ENCODE measurements at regions not wholly inside any gene's neighbourhood (a gene's known extent, or its start where the extent isn't known, plus 50 kb on each side); places are given as distances from the start of the nearest gene placed in this dataset.

DNA sequence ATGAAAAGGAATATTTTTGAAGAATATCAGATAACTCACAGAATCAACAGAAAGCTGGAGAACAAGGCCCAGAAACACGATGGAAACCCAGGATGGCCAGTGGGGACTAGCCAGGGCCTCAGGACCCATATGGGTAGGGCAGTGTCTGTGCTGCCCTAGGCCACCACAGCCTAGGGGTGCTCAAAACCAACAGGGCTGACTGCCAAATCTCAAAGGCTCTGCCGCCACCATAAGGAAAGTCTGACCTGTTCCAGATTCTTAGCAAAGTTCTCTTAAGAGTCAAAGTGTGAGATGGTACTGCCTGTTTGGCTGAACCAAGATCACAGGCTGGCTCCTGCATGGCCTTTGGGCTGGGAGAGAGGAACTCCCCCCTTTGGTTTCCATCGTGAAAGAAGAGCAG lies 164.7 kb upstream of the CTTNBP2NL start:
- DNase-seq: no peak

DNA sequence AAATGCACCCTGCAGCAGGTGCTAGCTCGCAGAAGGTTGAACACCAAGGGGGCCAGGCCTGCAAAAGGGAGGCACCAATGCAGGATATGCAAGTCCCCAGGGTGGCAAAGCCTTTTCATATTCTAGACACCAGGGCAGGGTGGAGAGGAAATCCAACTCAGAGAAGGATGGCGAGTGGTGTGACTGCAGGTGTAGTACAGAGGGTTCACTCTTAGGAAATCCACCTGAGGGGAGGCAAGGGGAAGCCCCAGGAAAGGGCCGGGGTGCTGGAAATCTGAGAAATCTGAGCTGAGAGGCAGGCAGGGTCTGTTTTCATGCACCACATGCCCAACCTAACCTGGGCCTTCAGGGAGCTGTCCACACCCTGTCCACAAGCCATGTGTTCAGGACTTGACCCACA lies 163.2 kb upstream of the CTTNBP2NL start:
- no peak for DNase-seq

DNA sequence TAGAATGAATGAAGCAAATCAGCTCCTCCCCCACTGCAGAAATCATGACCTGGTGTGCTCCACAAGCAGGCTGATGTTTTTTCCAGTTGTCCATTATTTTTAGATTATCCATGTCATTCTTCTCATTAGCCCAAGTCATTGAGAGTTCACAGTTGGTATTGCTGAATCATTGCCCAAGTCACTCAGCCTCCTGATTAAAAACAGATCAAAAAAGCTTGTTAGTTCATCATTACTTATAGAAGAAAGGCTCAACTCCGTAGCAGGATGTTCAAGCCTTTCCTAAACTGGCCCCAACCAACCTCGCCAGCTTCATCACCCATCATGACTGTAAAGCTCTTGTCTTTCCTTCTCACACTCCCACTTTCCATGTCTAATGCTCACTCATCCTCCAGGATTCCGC lies 161.3 kb upstream of the CTTNBP2NL start:
- no peak for DNase-seq

DNA sequence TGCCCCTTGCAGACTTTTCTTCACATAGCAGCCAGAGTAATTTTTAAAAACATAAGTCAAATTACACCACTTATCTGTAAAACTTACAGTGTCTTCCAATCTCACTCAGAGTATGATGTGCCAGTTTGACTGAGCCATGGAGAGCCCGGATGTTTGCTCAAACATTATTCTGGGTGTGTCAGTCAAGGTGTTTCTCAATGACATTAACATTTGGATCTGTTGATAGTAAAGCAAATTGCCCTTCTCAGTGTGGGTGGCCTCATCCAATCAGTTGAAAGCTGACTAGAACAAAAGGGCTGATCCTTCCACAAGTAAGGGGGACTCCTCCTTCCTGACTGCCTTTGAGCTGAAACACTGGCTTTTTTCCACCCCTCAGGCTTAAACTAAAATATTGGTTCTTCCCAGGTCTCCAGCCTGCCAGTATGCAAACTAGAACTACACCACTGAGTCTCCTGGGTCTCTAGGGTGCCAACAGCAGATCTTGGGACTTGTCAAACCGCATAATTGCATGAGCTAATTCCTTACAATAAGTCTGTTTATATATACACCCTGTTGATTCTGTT lies 157.9 kb upstream of the CTTNBP2NL start:
- no peak for DNase-seq

DNA sequence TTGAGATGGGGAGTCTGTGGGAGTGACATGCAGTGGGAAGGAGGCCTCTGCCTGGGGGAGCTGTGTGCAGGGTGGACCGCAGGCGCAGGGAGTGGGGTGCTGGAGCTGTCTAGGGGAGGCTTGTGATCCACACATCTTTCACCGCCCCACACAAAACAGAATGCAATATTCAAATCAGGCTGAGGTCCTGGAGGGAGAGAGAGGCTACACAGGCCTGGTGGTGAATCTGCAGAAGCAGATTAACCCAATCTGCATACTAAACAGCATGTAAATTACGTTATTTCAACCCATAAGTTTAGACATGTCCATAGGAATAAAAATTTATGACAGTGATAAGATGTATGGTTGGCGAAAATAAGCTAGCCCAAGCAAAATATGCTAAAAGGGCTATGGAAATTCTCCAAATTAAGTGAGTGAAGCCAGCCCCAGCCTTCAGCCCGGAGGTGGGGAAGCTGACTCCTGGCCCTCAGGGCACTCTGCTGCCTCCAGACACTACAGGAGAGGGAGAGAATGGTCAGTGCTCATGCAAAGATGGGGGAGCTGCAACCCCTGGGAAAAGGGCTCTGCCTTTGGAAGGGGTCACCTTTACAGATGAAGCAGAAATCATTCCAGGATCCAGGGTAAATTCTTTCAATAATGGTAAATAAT lies 156.2 kb upstream of the CTTNBP2NL start:
- no peak for DNase-seq

DNA sequence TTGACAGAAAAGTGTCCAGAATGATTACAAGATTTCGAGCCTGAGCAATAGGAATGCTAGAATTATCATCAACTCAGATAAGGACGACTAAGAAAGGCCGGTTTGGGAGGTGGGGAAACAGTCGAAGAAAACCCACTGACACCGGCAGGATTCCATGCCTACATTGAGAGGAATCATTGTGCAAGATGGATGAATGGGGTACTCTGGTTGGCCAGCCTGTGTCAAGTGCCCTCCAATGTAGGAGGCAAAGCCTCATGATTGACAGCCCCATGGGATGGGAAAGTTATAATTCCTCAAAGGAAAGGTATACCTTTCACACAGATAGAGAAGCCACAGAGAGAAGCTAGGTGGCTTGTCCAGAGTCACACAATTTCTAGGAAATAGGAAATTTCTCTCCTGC lies 153.5 kb upstream of the CTTNBP2NL start:
- no peak for DNase-seq

DNA sequence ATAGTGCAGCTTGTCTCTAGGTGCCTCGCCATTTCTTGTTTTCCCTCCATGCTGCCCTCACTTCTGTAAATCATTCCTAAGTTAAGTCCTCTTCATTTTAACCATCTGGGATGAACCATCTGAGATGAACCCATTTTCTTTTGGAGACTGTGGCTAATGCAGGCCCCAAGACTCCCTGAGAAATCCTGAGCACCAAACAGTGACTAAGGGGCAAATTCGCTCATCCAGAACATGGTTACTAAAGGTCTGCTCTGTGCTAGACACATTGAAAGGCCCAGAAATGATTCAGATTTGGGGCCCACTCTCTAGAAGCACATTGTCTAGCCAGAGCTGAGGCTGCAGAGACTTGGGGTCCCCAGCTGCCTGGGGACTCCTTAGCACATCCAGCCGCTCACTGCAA lies 151.9 kb upstream of the CTTNBP2NL start:
- no peak for DNase-seq

DNA sequence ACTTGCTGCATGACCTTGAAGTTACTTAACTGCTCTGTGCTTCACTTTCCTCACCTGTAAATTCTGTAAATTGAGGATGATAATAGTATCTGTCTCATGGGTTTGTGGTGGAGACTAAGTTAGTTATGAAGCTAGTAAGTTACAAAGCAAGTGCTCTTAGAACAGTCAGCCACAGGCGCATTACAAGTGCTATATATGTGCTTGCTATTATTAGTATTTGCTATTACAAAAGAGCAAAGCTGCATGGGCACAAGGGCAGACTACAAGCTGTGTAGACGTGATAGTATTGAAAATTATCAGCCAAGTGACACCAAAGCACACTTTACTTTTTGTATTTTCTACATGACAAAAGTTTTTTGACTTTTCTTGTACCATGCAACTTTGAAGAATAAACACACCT lies 150.9 kb upstream of the CTTNBP2NL start:
- DNase-seq: no peak

DNA sequence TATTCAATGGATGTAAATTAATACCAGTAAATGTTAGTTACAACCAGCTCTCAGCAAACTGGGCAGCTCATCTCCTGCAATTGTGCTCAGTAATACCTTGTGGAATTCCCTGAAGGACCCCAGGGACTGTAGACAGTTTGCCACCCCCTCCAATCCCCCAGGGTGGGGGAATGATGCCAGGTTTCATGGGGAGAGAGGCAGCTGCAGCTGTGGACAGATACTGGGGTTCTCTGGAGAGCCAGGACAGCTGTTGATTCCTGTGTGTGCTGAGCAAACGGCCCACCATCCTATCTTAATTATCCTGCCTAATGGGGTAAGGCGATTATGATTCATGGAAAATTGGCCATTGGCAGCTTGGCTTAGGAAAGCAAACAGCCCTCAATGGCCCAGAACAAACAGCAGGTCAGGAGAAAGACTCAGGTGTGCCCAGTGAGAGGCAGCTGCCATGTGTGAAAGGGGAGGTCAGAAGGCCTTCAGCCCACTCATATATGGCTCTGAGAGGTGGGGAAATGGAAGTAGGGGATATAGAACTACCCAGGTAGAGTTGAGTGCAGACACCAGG lies 148.9 kb upstream of the CTTNBP2NL start:
- DNase-seq: no peak

DNA sequence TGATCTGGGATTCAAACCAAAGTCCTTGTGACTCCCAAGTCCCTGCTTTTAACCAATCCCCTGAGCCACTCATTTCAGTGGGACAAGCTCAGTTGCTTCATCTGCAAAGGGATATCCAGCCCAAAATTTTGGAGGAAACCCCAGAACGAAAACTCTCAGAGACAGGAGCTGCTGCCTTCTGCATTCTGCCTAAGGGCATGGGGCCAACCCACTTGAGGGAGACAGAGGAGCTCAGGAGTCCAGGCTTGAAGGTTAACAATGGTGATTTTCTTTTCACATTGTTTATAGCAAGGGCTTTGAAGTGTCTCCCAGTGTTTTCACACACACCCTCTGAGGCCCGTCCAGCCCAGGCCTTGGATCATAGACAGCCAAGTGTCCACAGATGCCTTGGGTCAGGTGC lies 148.1 kb upstream of the CTTNBP2NL start:
- DNase-seq: no peak

DNA sequence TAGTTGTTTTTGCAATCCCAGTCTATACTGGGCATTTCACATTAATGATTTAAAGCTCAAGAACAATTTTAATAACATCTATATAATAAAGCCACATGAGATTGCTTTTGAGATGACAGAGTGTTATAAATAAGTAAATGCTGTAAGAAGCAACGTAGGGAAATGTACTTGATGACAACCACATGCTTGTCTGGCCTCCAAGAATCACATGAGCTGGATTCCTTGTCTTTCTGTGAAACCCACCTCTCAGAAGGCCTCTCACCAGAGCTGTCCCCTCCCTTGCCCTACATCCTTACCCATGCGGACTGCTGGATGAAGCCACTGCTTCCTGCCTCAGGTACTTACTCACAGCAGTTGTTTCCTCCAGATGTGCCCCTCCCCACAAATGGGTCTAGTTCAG lies 145.1 kb upstream of the CTTNBP2NL start:
- no peak for DNase-seq

DNA sequence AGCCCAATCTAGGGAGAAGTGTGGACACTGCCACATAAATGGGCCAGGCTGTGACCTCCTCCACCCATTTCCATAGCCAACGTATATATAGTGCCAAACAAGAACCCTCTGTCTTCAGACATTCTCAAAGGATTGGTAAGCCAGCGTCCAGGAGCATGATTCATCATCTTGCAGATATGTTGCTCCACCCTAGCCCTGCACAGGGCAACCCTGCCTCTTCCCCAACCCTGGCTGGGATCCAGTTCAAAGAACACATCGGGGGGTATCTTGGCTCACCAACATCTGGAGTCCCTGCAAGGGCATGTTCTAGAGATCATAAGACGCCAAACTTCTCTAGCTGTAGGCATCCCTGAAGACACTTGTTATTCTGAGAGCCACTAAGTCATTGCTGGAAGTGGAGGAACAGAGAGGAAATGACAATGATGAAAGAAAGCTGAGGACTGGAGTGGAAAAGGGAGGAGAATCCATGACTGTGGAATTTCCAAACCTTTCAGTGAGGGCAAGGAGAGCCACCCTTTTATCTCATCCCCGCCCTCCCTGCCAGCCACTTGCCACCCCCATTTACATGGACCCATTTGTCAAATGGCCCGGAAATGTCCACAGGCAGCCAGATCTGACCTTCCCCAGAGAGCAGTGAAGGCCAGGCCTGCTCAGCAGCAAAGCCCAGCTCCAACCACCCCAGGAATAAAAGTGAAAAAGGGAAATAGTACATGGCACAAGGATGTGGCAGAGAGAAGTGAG lies 144.1 kb upstream of the CTTNBP2NL start:
- no peak for DNase-seq

DNA sequence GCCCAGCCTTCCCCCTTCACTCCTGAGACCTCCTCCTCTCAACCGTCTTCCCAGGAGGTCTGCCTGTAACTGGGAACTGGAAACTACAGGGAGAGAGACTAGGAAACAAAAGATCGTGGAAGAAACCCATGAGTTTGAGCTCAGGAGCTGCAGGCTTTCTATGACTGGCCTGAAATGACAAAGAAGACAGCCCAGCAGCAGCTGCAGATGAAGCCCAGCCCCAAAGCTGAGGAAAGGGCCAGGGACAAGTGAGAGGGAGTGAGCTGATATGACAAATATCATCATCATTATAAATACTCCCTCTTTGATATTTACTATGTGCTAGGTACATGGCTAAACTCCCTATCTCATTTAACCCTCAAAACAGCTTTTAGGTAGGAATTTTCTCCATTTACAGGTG lies 142.6 kb upstream of the CTTNBP2NL start:
- no peak for DNase-seq

DNA sequence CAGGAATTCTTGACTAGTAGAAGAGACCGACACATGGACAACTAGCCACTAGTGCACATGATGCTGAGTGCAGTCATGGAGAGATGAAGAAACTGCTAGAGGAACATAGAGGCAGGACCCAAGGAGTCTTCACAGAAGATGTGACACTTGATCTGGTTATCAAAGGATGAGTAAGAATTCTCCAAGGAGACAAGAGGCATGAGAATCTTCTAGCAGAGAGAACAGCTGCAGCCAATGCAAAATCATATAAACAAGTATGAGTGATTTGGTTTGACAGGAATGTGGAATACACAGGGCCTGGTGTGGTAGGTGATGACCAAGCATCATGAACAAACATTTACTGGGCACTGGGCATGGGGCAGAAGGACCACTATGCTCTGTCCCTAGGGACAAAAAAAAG lies 140.9 kb upstream of the CTTNBP2NL start:
- DNase-seq: no peak

DNA sequence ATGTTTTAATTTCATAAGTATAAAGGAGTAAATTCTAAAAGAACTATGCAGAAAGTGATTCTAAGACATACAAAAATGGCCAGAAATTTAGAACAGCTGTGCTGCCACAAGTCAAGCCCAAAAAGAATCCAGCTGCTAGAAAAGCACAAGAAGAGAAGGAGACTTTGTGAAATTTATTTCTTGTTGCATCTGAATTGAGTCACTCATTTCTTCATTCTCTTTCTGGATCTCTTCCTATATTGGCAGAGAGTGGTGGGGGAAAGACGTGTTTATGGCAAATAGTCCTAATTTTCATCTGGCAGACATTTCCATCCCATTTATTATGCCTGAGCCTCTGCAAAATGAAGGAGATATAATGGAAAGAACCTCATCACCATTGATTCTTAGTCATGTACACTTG lies 139.6 kb upstream of the CTTNBP2NL start:
- DNase-seq: no peak

DNA sequence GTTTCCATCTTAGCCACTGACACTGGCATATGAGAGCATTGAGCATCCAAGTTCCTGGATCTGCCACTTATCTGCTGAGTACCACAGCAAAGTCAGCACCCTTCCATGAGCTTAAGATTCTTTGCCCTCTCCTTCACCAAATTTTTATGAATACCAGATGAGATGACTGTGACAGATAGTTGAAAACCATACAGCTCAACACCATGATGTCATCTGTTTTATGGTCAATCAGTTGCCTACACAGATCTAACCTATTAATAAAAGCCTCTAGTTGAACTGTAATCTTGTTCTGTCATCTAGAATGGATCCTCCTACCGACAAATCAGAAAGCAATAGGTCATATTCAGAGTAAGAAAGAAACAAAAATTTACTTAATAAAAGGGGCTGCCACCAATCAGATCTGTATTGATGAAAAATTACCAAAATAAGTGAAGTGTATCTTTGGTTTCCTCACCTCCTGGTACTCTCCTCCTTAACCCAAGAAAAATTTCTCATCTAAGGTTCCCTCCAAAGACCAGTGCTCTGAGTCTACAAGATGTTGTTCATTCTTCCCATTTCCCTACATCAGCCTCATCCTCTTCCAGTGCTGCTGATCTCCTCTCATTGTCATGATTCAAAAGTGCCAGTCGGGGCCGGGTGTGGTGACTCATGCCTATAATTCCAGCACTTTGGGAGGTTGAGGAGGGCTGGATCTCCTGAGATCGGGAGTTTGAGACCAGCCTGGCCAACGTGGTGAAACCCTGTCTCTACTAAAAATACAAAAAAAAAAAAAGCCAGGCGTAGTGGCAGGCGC lies 138.8 kb upstream of the CTTNBP2NL start:
- no peak for DNase-seq

DNA sequence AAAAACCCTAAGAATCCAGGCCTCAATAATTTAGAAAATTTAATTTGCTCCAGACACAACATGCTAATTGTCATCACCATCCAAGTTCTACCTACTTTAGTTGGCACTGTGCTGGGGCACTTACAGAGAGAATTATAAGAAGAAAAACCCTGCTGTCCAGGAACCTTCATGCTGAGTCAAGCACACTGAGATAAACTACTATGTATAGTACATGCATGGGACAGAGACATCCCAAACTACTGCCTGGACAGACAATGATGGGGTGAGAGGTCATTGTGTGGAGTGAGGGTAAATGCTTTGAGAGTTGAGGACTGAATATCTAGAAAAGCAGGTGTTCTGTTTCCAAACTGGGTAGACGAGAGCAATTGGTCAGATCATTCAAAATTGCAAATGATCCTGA lies 135.3 kb upstream of the CTTNBP2NL start:
- DNase-seq: no peak

DNA sequence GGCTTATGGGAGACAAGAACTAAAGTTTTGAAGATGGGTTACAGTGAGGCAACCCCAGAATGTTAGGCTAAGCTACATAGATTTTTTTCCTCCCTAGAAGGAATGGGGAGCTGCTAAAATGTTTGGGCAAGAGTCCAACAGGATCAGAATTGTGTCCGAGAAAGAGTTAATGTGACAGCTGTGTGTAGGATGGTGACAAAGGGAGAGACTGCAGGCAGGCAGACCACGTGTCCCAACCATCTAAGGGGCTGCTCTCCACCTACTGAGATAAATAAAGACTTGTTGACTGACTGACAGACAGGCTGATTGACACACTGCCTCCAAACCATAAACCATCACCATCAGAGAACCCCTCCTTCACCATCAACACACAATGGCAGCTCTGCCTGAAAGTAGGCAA lies 133.7 kb upstream of the CTTNBP2NL start:
- no peak for DNase-seq

DNA sequence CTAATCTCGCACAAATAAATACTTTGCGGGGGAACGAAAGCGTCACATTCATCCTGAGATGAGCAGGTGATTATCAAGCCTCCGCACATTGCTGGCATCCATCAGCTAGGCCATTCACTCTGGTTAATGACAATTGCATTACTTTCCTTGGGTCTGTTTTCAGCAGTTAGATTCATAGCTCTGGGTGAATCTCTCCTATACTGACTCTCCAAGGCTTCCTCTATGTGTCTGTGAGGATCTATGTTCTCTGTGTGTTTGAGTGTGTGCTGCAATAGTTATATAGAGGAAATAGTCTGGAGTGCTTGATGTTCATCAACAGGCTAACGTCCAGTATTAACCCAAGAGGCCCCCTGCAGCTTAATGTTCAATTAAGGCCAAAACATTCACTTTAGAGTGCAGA lies 133.0 kb upstream of the CTTNBP2NL start:
- no peak for DNase-seq

DNA sequence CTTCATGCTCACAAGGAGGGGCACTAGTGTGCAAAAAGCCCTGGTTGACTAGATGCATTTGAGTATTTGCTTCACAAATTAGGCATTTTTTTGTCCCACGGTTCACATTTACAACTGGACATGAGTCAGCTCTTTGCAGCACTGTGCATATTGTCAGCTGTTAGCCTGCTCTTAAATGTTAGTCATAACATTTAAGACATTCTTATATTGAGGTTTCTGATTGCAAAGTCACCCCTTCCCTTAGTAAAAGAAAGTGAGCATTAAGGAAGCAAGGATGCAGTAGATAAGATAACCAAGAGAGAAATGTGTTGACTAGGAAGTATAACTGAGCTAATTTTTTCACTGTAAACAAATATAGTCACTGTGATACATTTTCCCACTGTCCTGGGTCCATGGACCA lies 132.6 kb upstream of the CTTNBP2NL start:
- DNase-seq: no peak

DNA sequence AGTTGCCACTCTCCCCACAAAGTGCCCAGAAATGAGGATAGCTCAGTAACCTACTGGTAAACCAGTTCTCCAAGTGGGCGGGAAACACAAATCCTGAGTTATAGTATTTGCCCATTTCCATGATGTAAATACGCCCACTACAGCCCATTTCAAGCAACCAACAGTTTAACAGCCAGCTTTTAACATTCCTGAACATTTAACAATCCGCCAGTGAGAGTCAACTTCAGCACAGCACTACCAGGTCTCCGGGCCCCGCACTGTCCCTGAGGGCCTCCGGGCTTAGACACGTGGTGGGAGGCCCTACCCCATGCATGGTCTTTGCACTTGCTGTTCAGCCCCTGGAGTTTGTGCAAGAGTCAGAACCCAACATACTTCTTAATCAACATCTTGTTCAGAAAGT lies 132.0 kb upstream of the CTTNBP2NL start:
- DNase-seq: no peak

DNA sequence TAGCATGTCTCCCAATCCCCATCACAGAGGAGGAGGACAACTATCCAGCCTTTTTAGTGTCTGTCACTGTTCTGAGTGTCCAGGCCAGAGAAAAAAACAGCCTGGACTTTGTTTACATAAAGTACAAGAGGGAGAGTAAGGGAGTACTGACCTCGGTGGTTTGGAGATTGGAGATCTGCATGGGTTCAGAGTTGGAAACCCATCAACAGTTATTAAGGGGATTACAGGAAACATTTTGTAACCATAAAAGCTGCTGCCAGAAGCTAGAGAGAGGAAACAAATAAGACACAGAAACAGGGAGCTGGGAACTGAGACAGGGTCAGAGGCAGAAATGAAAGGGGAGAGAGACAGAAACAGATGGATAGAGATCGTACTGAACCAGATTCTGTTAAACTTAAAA lies 131.5 kb upstream of the CTTNBP2NL start:
- no peak for DNase-seq

DNA sequence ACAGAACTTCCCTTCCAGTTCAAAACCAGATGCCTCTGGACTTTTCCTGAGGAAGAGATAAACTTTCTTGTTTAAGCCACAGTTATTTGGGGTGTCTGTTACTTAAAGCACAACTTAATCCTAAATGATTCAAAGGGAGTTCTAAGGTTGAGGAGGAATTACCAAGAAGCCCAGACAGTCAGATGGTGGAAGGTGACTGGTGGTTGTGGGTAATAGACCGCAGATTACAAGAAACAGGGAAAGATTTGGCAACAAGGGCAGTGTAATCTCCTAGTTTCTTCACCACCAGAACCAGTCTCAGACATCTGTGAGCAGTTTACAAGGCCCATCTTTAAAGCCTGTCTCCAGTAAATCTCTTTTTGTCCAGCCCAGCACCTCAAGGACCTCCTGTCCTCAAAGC lies 130.1 kb upstream of the CTTNBP2NL start:
- DNase-seq: no peak

DNA sequence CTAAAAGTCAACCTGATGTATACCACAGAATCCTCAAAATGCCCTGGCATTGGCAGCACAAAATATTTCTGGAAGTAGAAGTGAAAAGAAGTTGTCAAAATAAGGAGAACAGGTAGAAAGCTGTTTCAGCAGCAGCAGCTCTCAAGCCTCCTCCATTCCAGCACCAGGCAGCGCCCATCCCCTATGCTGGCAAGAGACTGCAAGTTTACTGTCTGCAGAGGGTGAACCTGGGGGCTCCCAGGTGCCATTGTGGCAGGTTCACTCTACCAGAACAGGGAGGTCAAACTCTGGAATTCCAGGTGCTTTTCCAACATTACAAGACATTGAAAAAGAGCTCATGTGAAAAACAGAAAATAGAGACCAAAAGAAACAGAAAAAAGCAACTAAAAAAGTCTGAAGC lies 128.8 kb upstream of the CTTNBP2NL start:
- no peak for DNase-seq
